Left colon (tissue), 2 donors: ENCODE measurements at regions not wholly inside any gene's neighbourhood (a gene's known extent, or its start where the extent isn't known, plus 50 kb on each side); places are given as distances from the start of the nearest gene placed in this dataset.

ENCODE experiments used
- ATAC-seq: fragments of 200-7000 bp; cut with Tn5 transposase; one replicate; pipeline ENCODE4 v1.9.1; 2020; ENCODE audit warnings: mild to moderate bottlenecking, moderate library complexity
- DNase-seq, 2 donors: peaks; one replicate each; pipeline ENCODE4 v3.0.0-alpha.2; 2020
- intact Hi-C, 2 donors: fragments of 100-400 bp; cut with DNase I in 1 of 2; cut with micrococcal nuclease in 1 of 2; formaldehyde crosslinking; loops; one replicate each; pipeline versions ENCODE4 v1.11.2 to v1.14.0; 2022; cut with DNase I, micrococcal nuclease
- donor health status: DM: no; HTN: no; CAD: no.
- donor health status: DM: yes; HTN: yes; CAD: no.

DNA sequence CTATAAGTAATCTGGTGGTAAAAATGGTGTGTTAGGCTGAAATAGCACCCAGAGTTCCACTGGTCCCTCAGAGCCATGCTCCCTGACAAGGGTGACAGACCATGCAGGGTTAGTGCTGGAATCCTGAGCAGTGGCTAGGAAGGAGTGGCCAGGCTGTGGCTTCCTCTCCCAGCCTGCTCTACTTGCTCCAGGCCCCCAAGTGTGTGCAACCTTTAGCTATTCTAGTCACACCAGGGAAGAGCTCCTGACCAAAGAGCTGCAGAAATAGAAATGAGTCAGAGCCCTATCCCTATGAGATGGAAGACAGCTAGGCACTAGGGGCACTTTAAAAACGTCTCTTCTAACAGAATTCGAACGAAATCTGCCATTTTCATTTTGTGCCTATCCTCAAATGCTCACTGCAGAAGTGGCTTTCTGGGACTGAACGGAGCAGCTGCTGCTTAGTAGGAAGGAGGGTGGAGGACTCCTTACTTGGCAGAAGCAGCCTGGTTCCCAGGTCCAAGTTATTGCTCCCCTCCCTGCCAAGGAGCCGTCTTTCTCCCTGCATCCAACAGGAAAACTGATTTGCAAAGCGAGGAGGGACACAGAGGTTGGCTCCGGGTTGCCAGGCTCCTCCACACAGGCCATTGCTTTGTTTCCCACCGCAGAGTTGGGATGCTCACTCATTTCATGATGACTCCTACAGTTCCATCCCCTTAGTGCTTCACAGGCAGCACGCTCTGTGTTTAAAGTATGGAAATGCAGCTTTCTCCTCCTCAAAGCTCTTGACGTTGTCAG, 754.5 kb downstream of the C6orf118 start:
- intact Hi-C loops: no loop called here
- DNase-seq: no peak
- no peak for ATAC-seq

DNA sequence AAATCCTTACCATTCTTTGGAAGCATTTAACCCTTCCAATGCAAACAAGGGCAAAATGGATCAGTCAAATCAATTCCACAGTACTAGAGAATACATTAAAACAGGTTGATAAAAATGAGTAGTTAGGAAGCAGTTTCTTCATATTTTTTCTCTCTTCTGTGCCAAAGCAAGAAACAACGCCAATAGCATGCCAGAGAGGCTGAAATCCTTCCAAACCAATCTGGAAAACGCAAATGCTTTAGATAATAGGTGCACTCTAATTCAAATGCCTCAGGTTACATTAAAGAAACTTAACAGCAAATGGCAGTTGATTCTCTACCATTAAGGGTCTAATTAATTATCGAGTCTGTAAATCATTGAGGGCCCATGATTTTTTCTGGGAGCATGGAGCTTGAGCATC, 755.2 kb downstream of the C6orf118 start:
- ATAC-seq (no peak), DNase-seq (no peak)
- intact Hi-C loops: no loop called here

DNA sequence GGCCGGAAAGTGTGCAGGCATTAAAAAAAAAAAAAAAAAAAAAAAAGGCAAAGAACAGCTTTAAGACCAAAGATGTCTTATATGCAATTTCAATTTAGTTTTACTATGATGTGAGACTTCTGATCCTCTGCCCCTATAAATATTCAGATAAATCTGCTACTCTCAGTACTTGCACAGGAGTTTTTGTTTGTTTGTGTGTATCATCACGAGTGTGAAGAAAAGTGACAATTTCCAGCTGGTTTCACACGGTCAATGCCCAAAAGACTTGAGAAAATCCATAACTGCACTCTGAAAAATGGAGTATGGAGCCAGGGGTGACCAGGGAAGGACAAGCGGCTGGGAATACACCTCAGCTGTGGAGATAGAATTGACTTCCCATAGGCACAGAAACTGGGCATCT, 757.7 kb downstream of the C6orf118 start:
- intact Hi-C loops: no loop called here
- ATAC-seq (no peak), DNase-seq (no peak)

DNA sequence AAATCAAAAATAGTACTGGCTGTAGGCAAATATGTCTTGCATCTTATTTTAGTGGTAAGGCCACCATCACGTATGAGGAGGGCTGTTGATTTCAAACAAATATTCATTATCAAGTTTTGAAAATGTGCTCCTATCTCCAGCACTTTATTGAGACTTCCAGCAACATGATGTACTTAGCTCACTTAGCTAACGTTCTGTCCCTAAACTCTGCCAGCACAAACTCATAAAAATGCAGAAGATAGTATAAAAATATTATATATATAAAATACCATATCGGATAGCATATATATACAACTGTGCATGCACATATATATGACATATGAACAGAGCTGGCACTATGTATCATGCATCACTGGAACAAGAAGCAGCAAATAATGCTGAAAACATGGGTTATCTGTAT, 762.3 kb downstream of the C6orf118 start:
- intact Hi-C loops: no loop called here
- ATAC-seq (no peak), DNase-seq (no peak)

DNA sequence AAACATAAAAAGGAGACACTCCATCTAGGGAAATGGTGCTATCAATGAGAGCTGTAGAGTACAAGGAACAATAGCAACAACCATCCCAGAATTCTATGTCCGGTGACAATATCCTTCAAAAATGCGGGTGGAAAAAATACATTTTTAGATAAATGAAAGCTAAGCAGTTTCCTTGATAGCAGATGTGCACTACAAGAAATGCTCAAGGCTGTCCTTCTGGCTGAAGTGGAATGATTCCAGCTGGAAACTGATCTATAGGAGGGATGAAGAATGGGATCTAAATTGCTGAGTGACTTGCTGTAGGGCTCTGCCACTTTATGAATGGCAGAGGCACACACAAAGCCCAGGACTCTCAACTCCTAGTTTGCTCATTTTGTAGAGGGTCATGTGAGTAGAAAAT, 763.1 kb downstream of the C6orf118 start:
- no peak for DNase-seq
- intact Hi-C loops: no loop called here
- ATAC-seq: no peak

DNA sequence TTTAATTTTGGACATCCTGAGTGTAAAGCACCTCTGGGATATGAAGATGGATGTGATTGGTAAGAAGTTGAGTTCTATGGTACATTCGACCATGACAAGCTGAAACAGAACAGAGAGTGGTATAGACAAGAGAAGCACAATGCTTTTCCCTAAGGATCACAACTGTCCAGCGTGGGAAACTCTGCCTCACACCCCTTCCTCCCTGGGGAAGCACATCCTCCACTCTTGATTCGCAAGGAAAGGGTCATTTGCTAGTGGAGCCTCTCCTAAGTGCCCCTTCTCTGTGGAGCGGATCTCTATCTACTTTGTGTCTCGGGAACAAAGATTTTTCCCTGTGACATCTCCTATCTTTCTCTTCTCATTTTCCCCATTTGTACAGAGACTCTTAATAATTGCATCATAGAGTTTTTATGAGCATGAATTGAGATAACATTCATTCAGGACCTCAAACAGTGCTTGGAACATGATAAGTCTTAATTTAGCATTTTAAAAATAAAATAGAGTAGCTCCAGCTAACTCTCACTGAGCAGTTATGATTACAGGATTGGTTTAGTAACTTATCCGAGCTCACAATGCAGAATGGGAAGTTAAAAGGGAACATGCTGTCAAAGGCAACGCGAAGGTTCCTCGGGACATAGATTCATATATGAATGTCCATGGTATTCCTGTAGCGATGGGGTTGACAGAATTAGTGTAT, 775.2 kb downstream of the C6orf118 start:
- no peak for DNase-seq
- intact Hi-C loops: no loop called here
- ATAC-seq: no peak

DNA sequence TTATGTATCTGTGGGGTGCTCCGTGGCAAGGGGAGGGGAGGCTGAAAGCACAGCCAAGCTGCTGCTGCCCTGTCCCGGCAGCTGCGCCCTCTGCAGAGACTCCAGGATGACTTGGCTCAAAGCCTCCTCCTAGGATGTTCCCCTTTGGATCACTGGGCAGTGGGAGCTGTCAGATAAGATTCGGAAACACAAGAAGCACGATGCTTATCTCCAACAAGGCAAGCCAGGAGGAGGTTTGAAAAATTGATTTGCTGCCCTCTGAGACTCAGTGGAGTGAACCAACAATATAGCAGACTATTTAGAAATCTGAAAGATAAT, 776.4 kb downstream of the C6orf118 start:
- ATAC-seq (no peak), DNase-seq (no peak)
- intact Hi-C loops: no loop called here

DNA sequence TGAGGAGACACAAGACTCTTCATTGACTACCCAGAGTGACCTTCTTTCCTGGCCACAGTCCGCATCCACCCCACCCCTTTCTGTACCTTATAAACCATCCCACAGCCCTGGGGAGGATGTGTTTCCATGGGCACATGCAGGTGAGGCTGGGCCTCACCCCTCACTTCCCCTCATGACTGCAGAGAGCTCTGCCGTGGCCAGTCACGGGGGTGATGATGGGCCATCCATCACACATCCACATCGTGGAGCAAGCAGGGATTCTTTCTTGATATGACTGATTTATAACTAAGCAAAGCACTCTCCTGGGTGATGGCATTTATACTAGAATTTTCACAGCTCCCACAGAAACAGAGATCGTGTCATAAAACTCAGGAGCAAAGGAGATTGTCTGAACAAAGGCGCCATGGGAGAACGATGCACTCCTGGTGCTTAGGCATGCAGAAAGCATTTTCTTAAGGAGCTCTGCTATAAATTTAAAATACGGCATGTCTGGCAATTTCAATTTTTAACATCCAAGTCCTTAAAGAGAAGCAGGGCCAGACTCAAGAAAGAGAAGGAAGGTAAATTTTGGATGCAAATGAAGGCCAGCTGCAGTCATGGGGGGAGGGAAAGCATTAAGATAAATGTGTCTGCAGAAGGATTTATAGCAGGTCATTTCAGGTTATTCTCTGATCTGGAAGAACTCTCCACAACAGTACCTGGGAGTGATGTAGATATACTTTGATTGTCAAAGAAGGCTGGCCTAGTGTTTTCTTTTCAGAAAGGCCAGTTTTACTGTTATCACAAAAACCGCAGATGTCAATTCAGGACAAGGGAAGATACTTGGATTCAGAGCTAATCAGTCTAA, 777.0 kb downstream of the C6orf118 start:
- DNase-seq (no peak), ATAC-seq (no peak)
- intact Hi-C loops: no loop called here

DNA sequence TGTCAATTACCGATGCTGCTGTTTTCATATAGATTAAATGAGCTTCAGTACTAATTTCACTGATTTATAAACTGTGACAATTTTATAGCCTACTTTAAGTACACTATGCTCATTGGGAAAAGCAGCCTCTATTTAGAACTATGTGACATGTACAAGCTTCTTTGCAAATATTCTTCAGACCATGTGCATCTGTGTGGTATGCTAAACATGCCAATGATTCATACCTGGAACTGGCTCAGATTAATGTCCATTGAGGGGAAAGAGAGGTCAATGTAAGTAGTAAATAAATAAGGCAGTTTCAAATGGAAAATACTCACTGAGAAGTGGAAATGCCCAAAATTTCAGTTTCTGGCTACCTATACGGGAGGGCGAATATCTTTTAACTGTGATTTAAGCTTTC, 777.7 kb downstream of the C6orf118 start:
- DNase-seq (no peak), ATAC-seq (no peak)
- intact Hi-C loops: no loop called here

DNA sequence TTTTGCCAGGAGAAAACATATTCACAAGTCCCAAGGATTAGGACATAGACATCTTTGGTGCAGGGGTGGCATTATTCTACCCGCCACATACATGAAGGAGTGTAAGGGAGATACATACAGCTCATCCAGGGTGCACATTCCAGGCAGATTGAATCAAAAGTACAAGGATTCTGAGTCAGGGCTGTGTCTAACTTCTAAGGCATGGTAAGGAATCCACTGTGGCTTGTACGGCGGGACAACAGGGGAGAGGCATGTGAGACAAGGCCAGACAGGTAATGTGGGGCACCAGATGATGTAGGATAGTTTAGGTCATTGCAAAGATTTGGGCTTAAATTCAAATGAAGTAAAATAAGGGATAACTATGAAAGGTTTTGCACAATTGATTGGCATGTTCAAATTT, 780.9 kb downstream of the C6orf118 start:
- intact Hi-C loops: no loop called here

DNA sequence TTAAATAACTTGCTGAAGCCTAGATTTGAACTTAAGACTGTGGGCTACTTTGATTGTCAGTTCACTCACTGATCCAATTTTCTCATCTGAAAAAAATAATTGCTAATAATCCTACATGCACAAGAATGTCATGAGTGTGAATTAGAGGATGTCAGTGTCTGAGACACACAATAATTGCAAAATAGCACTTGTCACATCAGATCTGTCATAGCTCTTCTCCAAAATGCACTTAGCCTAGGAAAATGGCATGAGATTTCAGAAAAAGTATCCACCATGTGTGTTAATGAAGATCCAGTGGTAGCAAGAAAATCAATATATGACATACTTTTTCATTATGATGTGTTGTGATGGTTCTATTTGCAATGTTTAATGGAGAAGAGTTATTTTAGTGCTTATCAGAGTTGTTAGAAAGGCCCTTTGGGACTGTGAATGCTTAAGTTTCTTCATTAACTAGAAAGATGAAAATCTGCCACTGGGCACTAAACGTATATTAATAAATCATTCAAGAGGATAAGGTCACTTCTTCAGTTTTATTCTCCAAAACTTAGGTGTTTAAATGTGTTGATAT, 786.2 kb downstream of the C6orf118 start:
- DNase-seq (no peak), ATAC-seq (no peak)
- intact Hi-C loops: no loop called here

More for the DNA sequence above, 780.9 kb downstream of the C6orf118 start:
- DNase-seq (no peak), ATAC-seq (no peak)

DNA sequence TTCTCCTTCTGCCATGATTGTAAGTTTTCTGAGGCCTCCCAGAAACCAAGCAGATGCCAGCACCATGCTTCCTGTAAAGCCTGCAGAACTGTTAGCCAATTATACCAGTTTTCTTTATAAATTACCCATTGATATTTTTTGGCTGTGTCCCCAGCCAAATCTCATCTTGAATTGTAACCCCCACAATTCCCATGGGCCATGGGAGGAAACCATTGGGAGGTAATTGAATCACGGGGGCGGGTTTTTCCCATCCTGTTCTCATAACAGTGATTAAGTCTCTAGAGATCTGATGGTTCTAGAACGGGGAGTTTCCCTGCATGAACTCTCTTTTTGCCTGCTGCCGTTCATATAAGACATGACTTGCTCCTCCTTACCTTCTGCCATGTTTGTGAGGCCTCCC, 788.5 kb downstream of the C6orf118 start:
- ATAC-seq (no peak), DNase-seq (no peak)
- intact Hi-C loops: no loop called here

DNA sequence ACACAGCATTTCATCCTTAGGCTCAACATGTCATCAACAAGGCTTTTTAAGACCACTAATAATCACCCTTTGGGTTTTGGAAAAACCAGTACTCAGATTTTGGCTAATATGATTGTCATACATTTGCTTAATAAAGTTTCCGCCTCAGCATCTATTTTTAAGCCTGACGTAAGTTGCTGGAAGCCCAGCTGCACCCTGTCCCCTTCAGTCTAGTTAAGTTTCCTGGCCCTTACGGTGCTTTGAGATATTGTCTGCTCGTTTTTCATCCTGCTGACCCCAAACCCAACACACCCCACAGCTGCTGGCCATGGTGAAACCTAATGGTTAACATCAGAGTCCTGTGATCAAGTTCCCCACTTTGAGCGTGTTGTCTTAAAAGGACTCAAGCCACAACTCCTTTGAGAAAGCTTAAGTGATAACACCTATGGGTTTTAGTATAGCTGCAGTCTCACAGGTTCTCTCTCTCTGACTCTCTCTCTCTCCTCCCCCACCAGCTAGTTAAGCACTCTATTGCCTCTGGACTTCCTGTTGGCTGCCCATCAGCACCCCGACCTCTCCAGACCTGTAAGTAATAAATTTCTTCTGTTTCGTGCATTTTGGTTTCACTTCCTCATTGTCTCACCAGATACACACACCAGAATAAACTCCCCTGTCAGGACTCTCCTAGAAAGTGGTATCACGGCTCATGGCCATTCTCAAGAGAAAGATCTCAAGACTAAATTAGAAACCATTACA, 802.0 kb downstream of the C6orf118 start:
- DNase-seq: no peak
- intact Hi-C loops: no loop called here
- ATAC-seq: no peak

DNA sequence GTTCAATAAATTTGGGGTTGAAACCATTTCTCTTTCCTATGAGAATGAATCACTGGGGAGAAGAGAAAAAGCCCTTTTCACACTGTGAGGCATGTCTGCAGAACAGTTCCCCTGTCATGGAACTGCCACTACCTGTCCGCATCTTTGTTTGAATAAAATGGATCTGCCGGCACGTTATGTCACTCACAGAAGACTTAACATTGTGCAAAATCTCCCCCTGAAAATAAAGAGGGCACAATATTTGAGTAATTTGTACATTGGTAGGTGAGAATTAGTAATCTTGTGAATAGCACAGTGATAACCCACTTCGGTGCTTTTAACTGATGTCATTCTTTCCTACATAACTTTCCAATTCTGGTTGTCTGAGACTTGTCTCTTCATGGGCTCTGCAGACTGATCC, 804.0 kb downstream of the C6orf118 start:
- intact Hi-C loops: no loop called here
- no peak for ATAC-seq
- DNase-seq: no peak

DNA sequence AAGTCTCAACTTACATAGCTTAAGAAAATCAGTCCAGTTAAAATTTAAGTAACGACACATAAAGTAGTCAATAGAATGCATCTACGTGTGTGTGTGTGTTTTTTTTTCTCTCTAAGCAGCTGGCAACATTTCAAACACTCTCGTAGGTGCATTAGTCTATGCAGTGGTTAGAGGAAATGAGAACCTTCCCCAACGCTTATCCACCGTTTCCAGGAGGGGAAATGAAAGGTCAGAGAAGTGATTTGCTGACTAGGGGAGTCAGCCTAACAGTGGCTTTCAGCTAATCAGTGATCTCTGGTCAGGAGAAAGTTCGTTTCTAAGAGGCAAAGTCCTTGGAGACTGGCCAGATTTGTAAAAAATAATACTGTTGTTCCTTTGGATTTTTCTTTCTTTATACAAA, 806.6 kb downstream of the C6orf118 start:
- no peak for ATAC-seq
- no peak for DNase-seq
- intact Hi-C loops: no loop called here

DNA sequence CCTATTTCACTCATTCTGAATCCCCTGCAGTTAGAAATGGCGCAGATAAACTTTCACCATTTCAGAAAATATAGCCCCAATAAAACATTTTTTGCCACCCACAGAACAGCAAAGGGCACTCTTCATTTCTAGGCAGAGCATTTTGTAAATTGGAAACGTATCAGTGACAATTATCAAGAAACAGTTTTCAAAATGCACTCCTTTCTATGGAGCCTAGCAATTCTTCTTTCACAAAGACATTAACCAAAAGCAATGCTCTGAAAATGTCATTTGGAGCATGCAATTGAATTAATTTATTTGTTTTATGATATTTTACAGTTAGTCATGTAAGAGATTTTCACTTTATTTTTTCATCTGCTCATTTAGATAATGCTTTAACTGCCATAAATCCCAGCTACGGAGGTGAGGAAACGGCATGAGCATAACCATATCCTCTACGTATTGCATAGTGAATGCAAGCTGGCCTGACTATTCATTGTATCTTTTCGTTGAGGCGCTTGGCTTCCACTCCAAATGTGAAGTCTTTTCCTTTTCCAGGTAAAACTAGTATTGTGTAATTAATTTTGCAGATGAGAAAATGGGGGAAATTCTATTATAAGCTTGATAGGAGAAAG, 813.4 kb downstream of the C6orf118 start:
- intact Hi-C loops: no loop called here
- ATAC-seq: no peak
- DNase-seq: no peak

DNA sequence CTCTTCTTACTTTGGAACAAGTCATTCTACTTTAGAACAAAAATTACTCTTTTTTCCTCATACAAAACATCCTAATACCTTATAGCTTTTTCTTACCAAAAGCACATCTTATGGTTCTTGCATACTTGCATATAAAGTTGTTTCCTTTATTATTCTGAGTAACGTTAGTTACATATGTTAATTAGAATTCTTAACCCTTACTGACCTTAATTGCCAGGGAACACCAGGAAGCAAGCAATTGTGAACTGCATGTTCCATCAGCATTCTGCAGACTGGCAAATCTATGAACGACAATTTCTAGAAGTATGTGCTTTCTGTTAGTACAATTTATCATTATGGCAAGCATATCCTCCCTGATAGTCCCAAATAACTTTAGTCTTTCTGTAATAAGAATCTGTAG, 831.0 kb downstream of the C6orf118 start:
- DNase-seq (no peak), ATAC-seq (no peak)
- intact Hi-C loops: no loop called here

DNA sequence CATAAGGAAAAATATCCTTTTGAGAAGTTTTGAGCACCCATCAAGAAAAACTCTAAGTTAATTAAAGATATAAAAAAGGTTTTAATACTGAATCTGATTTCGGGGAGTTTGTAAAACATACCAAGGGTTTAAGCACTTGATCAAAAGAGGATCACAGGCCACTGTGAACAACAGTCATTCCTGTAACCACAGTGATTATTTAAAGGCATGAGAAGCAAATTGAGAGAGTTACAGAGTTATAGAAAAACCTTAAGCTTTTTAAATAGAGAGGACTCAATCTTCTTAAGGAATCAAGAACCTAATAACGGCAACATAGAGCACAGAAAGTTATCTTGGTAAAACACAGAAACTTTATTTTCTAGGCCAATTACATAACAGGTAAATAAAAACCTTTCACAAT, 831.6 kb downstream of the C6orf118 start:
- ATAC-seq (no peak), DNase-seq (no peak)
- intact Hi-C loops: no loop called here

DNA sequence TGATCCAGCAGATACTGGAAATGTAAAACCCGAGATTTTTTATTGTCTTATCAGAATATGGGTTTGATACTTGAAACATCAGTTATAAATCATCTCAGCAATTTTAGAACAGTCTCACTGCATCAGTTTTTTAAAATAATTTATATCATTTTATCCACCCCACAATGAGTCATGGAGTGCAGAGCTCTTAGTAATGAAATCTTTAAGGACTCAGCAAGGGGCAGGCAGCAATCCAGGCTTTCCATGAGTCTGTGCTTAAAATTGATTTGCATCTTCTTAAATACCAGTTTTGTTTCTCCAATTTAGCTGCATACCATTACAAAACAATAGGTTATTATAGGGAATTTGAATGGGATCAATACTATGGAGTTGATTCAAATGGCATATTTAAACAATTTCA, 832.3 kb downstream of the C6orf118 start:
- ATAC-seq: no peak
- no peak for DNase-seq

More for the DNA sequence above, 832.3 kb downstream of the C6orf118 start:
- intact Hi-C loops: no loop called here
